ENCODE measurements at regions not wholly inside any gene's neighbourhood (a gene's known extent, or its start where the extent isn't known, plus 50 kb on each side); places are given as distances from the start of the nearest gene placed in this dataset.

GRCh38 chr9:82212885-82213284 is 224.3 kb downstream of the SPATA31D1 start:
- DNase-seq = no peak

DNA sequence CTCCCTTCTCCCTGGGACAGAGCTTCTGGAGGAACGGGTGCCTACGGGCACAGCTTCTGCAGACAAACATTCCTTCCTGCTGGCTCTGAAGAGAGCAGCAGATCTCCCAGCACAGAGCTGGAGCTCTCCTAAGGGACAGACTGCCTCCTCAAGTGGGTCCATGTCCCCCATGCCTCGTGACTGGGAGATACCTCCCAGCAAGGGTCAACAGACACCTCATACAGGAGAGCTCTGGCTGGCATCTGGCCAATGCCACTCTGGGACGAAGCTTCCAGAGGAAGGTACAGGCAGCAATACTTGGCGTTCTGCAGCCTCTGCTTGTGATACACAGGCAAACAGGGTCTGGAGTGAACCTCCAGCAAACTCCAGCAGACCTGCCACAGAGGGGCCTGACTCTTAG is 227.9 kb downstream of the SPATA31D1 start:
- no peak for DNase-seq

DNA sequence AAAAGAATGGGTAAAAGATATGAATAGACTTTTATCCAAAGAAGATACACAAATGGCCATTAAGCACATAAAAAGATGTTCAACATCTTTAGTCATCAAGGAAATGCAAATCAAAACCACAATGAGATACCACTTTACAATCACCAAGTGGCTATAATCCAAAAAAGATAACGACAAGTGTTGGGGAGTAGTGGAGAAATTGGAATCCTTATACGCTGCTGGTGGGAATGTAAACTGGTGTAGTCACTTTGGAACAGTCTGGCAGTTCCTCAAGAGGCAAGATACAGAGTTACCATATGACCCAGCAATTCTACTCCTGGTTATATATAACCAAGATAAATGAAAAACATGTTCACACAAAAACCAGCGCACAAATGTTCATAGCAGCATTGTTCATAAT is 234.9 kb downstream of the SPATA31D1 start:
- DNase-seq = no peak

DNA sequence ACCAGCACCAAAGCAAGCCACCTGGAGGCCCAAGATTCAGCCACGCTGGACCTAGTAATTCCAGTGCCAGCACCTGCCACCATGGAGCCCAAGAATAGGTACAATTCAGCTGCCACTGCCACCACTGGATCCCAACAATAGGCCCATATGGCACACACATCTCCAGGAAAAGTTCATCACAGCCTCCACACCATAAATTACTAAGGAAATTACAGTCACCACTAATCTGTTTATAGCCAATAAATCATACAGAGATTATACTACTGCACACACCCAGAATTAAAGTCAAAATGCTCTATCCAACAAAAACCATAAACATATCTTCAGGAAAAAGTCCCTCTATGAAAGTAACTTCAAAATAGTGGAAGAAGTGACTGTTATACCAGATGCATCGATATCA is 242.8 kb downstream of the SPATA31D1 start:
- DNase-seq = no peak

DNA sequence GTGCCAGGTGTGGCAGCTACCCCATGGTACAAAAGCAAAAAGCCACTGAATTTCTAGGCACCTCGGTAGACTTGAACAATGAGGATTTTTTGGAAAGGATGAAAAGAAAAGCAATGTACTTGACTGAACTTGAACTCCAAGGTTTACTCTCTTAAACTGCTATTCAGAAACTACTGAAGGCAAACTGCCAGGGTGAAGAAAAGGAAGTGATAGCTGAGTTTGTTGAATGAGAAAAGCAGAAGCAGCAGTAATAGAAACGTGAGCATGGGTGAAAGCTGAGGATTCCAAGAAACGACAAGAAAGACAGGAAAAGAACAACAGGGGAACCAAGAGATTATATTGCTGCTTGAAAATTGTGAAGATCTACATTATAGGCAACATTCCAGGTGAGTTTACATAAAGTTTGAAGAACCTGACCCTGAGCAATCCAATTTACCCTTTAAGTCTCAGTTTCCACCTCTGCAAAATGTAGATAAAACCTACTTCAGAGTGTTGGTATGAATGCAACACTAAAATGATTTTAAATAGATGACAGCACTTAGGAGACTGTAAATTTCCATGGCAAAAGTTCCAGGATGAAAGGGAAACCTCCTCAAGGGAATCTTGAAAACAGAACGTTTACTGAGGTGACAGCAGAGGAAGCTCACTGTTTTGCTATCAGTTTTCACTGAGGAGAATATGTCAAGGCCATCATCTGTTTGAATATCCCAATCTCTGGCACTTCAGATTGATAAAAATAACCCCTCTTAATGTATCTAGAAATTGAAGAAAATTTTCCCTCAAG is 245.8 kb downstream of the SPATA31D1 start:
- no peak for DNase-seq

- no peak for DNase-seq
Measured at GRCh38 chr9:82242285-82242963, 253.9 kb downstream of the SPATA31D1 start.

DNA sequence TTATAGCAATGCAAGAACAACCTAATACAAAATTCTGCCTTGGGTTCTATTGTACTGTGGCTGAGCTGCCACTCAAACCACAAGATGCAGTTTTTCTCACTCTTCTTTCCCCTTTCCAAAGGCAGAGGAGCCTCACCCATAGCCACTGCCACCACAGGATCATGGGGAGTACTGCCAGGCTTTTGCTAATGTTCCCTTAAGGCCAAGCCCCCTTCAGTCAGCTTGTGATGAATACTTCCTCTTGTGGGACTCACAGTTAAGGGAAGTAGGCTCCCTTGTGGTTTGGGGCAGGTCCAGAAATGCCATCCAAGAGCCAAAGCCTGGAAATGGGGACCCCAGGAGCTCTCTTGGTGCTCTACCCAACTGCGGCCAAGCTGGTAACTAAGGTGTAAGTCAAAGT is 258.7 kb downstream of the SPATA31D1 start:
- no peak for DNase-seq

DNA sequence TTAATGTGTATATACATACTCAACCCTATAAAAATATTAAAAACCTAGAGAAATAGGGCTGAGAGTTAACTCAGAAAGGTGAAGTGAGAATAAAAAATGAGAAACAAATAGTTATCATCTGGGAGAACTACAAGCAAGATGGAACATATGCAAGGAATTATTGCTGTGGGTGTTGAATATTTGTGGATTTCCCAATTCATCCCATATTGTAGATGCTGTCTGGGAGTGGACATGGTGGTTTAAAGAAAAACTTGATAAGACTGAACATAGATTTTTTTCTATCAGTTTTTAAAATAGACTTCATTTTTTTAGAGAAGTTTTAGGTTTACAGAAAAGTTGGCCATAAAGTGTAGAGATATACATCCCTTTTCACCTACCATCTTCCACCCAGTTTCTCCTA is 263.5 kb downstream of the SPATA31D1 start:
- DNase-seq = no peak

- DNase-seq = no peak
Measured at GRCh38 chr9:82254646-82255367, 266.2 kb downstream of the SPATA31D1 start.

GRCh38 chr9:82255481-82256176 is 267.1 kb downstream of the SPATA31D1 start:
- DNase-seq = no peak

DNA sequence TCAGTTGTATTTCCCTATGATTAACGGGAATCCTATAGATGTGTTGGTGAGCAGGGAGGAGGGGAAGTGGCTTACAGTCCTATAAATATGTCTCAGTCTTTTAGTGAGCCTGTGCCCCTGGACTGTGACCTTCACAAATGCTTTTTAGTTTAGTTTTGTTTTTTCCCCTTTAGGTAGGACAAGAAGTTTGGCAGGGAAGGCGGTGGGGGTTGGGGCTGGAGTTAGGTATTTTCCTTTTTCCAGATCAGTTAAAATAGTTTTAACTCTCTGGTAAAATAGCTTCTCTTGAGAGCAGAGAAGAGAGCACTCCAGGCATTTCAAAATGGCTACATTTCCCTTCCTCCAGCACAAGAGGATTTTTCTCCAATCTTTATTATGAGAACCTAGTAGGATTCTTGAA is 272.1 kb downstream of the SPATA31D1 start:
- DNase-seq = no peak

GRCh38 chr9:82263619-82264018 is 275.0 kb downstream of the SPATA31D1 start:
- DNase-seq = no peak

GRCh38 chr9:82271106-82271561 is 282.6 kb downstream of the SPATA31D1 start:
- DNase-seq = no peak

- no peak for DNase-seq
Measured at GRCh38 chr9:82273121-82273520, 284.5 kb downstream of the SPATA31D1 start.

DNA sequence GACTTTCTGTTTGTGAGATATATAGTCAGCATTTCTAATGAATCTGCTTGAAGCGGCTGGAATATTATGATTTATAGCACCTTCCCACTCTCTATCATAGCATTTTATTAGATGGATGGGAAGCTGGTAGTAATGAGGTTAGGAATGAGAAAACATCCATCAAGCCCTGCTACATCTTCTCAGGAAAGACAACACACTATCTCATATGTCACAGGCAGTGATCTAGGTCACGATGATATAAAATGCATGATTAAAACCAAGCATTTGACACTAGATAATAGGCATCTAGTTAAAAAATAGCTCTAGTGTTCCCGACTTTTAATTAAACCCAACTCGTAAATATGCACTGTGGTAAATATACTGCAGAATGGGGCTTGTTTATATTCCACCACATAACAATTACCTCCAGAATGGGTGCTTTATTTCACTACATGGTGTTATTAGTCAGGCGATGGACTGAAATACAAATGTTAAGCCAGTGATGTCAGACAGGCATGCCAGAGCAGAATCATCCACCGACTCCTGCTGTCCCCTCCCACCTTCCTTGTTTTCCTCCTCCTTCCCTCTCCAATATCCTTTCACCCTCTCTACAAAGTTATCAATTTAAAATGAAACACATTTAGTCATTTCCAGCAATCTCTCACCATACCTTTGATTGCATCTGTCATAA is 286.8 kb downstream of the SPATA31D1 start:
- DNase-seq = no peak

DNA sequence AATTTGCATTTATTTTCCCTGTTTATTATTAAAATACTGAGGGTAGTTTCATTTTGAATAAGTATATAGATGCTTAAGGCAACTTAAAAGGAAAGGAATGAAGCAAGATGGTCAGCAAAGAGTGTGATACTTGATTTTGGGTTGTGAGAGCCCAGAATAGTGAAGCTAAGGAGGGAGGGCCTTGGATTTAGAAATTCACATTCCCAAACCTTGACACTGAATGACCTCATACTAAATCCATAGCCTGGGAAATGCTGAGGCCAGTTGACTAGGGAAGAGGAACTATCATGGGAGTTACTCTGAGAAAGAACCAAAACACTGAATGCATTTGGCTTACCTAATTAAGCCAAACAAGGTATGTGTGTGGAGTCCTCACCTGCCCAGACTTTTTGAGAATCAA is 292.5 kb downstream of the SPATA31D1 start:
- no peak for DNase-seq

- DNase-seq = no peak
Measured at GRCh38 chr9:82284758-82285157, 296.2 kb downstream of the SPATA31D1 start.

- DNase-seq = no peak
Measured at GRCh38 chr9:82295181-82295580, 306.6 kb downstream of the SPATA31D1 start.

GRCh38 chr9:82299870-82300269 is 311.3 kb downstream of the SPATA31D1 start:
- DNase-seq = no peak

- DNase-seq = no peak
Measured at GRCh38 chr9:82302968-82303655, 314.5 kb downstream of the SPATA31D1 start.

GRCh38 chr9:82308836-82309235 is 320.3 kb downstream of the SPATA31D1 start:
- DNase-seq = no peak

All from right lung (tissue), 2 donors.